H9 (cell line): ENCODE measurements at regions not wholly inside any gene's neighbourhood (a gene's known extent, or its start where the extent isn't known, plus 50 kb on each side); places are given as distances from the start of the nearest gene placed in this dataset.

Source experiments
- DNase-seq: peaks from one replicate; pipeline ENCODE4 v3.0.0-alpha.2; 2017
- H2AFZ ChIP-seq: one replicate; pipeline ENCODE4 v1.6.1; 2013; ENCODE audit warnings: mild to moderate bottlenecking, low read length, control low read depth, moderate library complexity
- H2AK5ac ChIP-seq: 2 replicates; pipeline ENCODE4 v1.6.1; 2013; ENCODE audit warnings: low read length, control low read depth, mixed read lengths; ENCODE audit not compliant: insufficient read length
- H2BK120ac ChIP-seq: one replicate; pipeline ENCODE4 v1.6.1; 2013; ENCODE audit warnings: low read depth, mild to moderate bottlenecking, low read length, control low read depth, inconsistent platforms; ENCODE audit not compliant: poor library complexity, severe bottlenecking
- H2BK12ac ChIP-seq: 2 replicates; pipeline ENCODE4 v1.6.1; 2013; ENCODE audit warnings: low read length, control low read depth, mixed read lengths, low read depth; ENCODE audit not compliant: insufficient read length
- H2BK15ac ChIP-seq: 2 replicates; pipeline ENCODE4 v1.6.1; 2013; ENCODE audit warnings: low read depth, low read length, control low read depth
- H2BK20ac ChIP-seq: one replicate; pipeline ENCODE4 v1.6.1; 2013; ENCODE audit warnings: low read depth, mild to moderate bottlenecking, low read length, control low read depth, inconsistent platforms; ENCODE audit not compliant: poor library complexity, severe bottlenecking
- H2BK5ac ChIP-seq: 2 replicates; pipeline ENCODE4 v1.6.1; 2013; ENCODE audit warnings: low read length, control low read depth, mixed read lengths; ENCODE audit not compliant: insufficient read length
- H3K14ac ChIP-seq: 2 replicates; pipeline ENCODE4 v1.6.1; 2013; ENCODE audit warnings: low read length, control low read depth; ENCODE audit not compliant: insufficient read depth
- H3K18ac ChIP-seq: 2 replicates; pipeline ENCODE4 v1.6.1; 2013; ENCODE audit warnings: low read depth, mild to moderate bottlenecking, mixed read lengths, low read length, control low read depth; ENCODE audit not compliant: insufficient read length
- H3K23ac ChIP-seq: 2 replicates; pipeline ENCODE4 v1.6.1; 2013; ENCODE audit warnings: low read length, control low read depth, mixed read lengths, low read depth; ENCODE audit not compliant: insufficient read length
- H3K23me2 ChIP-seq: 2 replicates; pipeline ENCODE4 v1.6.1; 2013; ENCODE audit warnings: low read depth, mild to moderate bottlenecking, mixed read lengths, low read length, control low read depth; ENCODE audit not compliant: insufficient read length, poor library complexity, severe bottlenecking
- H3K27ac ChIP-seq: 2 replicates; pipeline ENCODE4 v1.5.1; 2013; ENCODE audit warnings: low read length, control low read depth, mixed read lengths, low read depth; ENCODE audit not compliant: insufficient read length
- H3K27me3 ChIP-seq: 2 replicates; pipeline ENCODE4 v1.6.1; 2013; ENCODE audit warnings: low read length, control low read depth, inconsistent platforms; ENCODE audit not compliant: insufficient read depth
- H3K4ac ChIP-seq: 2 replicates; pipeline ENCODE4 v1.6.1; 2013; ENCODE audit warnings: low read depth, mild to moderate bottlenecking, control low read depth, inconsistent platforms, low read length, moderate library complexity
- H3K4me1 ChIP-seq: 2 replicates; pipeline ENCODE4 v1.6.1; 2013; ENCODE audit warnings: low read length, control low read depth, inconsistent platforms; ENCODE audit not compliant: insufficient read depth
- H3K4me2 ChIP-seq: 2 replicates; pipeline ENCODE4 v1.6.1; 2013; ENCODE audit warnings: low read length, control low read depth, mixed read lengths; ENCODE audit not compliant: insufficient read length, insufficient read depth
- H3K56ac ChIP-seq: 2 replicates; pipeline ENCODE4 v1.6.1; 2013; ENCODE audit warnings: low read depth, mild to moderate bottlenecking, mixed read lengths, low read length, control low read depth; ENCODE audit not compliant: insufficient read length
- H3K79me1 ChIP-seq: 2 replicates; pipeline ENCODE4 v1.6.1; 2013; ENCODE audit warnings: low read depth, mild to moderate bottlenecking, moderate library complexity, low read length, control low read depth, inconsistent platforms; ENCODE audit not compliant: insufficient read depth, poor library complexity, severe bottlenecking
- H3K79me2 ChIP-seq: 2 replicates; pipeline ENCODE4 v1.6.1; 2013; ENCODE audit warnings: low read length, control low read depth, inconsistent platforms; ENCODE audit not compliant: insufficient read depth
- H3K9ac ChIP-seq: 2 replicates; pipeline ENCODE4 v1.6.1; 2013; ENCODE audit warnings: low read length, control low read depth, mixed read lengths; ENCODE audit not compliant: insufficient read length; ENCODE audit errors: extremely low read depth
- H3K9me3 ChIP-seq: one replicate; pipeline ENCODE4 v1.6.1; 2013; ENCODE audit warnings: low read depth, low read length, inconsistent platforms; ENCODE audit not compliant: control insufficient read depth
- H3T11ph ChIP-seq: one replicate; pipeline ENCODE4 v1.6.1; 2013; ENCODE audit warnings: mild to moderate bottlenecking, low read length, control low read depth, inconsistent platforms
- H4K20me1 ChIP-seq: one replicate; pipeline ENCODE4 v1.6.1; 2013; ENCODE audit not compliant: control insufficient read depth, insufficient read length, insufficient read depth
- H4K5ac ChIP-seq: 2 replicates; pipeline ENCODE4 v1.6.1; 2013; ENCODE audit warnings: low read depth, mild to moderate bottlenecking, mixed read lengths, low read length, control low read depth; ENCODE audit not compliant: insufficient read length
- H4K8ac ChIP-seq: replicated peaks from 2 replicates; pipeline ENCODE4 v1.6.1; 2013; ENCODE audit warnings: low read length, control low read depth, mixed read lengths, low read depth; ENCODE audit not compliant: insufficient read length
- H4K91ac ChIP-seq: 2 replicates; pipeline ENCODE4 v1.6.1; 2013; ENCODE audit warnings: low read depth, mild to moderate bottlenecking, moderate library complexity, mixed read lengths, low read length, control low read depth; ENCODE audit not compliant: insufficient read length
- H3K27ac Mint-ChIP-seq, 3 experiments: 2 replicates in 2 of 3; 3 replicates in 1 of 3; pipeline ENCODE4 v1.8.0; 2020 to 2021; ENCODE audit warnings: mixed read lengths in 3 of 3, mild to moderate bottlenecking in 1 of 3, moderate library complexity in 1 of 3
- H3K27me3 Mint-ChIP-seq: 2 replicates; pipeline ENCODE4 v1.8.0; 2021; ENCODE audit warnings: low read depth, mild to moderate bottlenecking, moderate library complexity, mixed read lengths
- H3K36me3 Mint-ChIP-seq, 3 experiments: 2 replicates in 2 of 3; 3 replicates in 1 of 3; pipeline ENCODE4 v1.8.0; 2020 to 2021; ENCODE audit warnings: low read depth in 3 of 3, mixed read lengths in 3 of 3; ENCODE audit not compliant: insufficient read depth in 1 of 3
- H3K4me1 Mint-ChIP-seq, 2 experiments: 2 replicates each; pipeline ENCODE4 v1.8.0; 2020; ENCODE audit warnings: mixed read lengths in 2 of 2
- H3K4me3 Mint-ChIP-seq, 2 experiments: 2 replicates in 1 of 2; 3 replicates in 1 of 2; pipeline ENCODE4 v1.8.0; 2020 to 2021; ENCODE audit warnings: mild to moderate bottlenecking in 2 of 2, mixed read lengths in 2 of 2, moderate library complexity in 1 of 2
- H3K9me3 Mint-ChIP-seq, 2 experiments: 2 replicates in 1 of 2; 3 replicates in 1 of 2; pipeline ENCODE4 v1.8.0; 2020; ENCODE audit warnings: mild to moderate bottlenecking in 2 of 2, mixed read lengths in 2 of 2, moderate library complexity in 1 of 2
- CTCF ChIP-seq: fragments of 200-600 bp; sonication (generic); conservative IDR thresholded peaks from 3 replicates; pipeline ENCODE4 v1.8.0; 2021; ENCODE audit warnings: antibody characterized with exemption, mild to moderate bottlenecking
- WGBS: extraction: QIAGEN DNeasy Blood & Tissue Kit; methylation state at CpG from one replicate; pipeline ENCODE4 v1.1.7; 2013; ENCODE audit warnings: missing lambda C conversion rate, low lambda C conversion rate, mixed read lengths; ENCODE audit not compliant: insufficient read length; ENCODE audit errors: extremely low coverage; 5-methylcytosine and 5-hydroxymethylcytosine counted together

GRCh38 chr4:27304751-27305150 lies 444.1 kb downstream of the STIM2 start:
- Histone ChIP-seq H3K4me2 (no peak overlapping the region), H3K4me1 (no peaks in the 10 kb centered on the region), H2BK20ac (no peak overlapping the region), H4K5ac (no peak overlapping the region), H3K79me1 (no peaks in the 10 kb centered on the region), H3K27me3 (no peaks in the 10 kb centered on the region), H3T11ph (no peak overlapping the region), H2BK120ac (no peak overlapping the region), H3K9me3 (peaks cover 9% of the 10 kb centered on the region), H3K18ac (no peak overlapping the region), H3K23ac (no peak overlapping the region), H4K20me1 (no peaks in the 10 kb centered on the region), H2BK12ac (no peak overlapping the region), H3K56ac (no peak overlapping the region), H3K14ac (no peak overlapping the region), H2AK5ac (no peak overlapping the region), H4K91ac (no peak overlapping the region), H2BK5ac (no peak overlapping the region), H2AFZ (no peak overlapping the region), H3K9ac (no peak overlapping the region), H3K23me2 (no peaks in the 10 kb centered on the region), H3K27ac (no peak overlapping the region), H3K79me2 (no peaks in the 10 kb centered on the region), H4K8ac (no peak overlapping the region), H3K4ac (no peak overlapping the region), H2BK15ac (no peak overlapping the region)
- no peak overlapping the region for H3K4me3 Mint-ChIP-seq
- H3K9me3 Mint-ChIP-seq, result peaks cover 8 to 14% of the 10 kb centered on the region in 2 experiments; a peak in 3 of 5 replicates
- no peak for TF ChIP-seq CTCF
- H3K27ac Mint-ChIP-seq, result no peak overlapping the region
- no peaks in the 10 kb centered on the region for H3K27me3 Mint-ChIP-seq
- DNase-seq, result no peak
- H3K4me1 Mint-ChIP-seq, result peaks cover 6 to 9% of the 10 kb centered on the region in 2 experiments
- WGBS, result no CpG with 5 or more reads among the region's 1 CpG
- peaks cover 0 to 12% (median 2%) of the 10 kb centered on the region in 3 experiments; a peak in 5 of 7 replicates for H3K36me3 Mint-ChIP-seq
